NCI-H1417 (cell line): ENCODE measurements at regions not wholly inside any gene's neighbourhood (a gene's known extent, or its start where the extent isn't known, plus 50 kb on each side); places are given as distances from the start of the nearest gene placed in this dataset.
"Not testable (repeated sequence)": the region's sequence is repeated elsewhere in the genome, so short reads cannot be mapped to it uniquely, and the experiment has no call there.

Experiments
- DNase-seq, 3 experiments: peaks; one replicate each; lab custom pipeline; 2025; lab: John Stamatoyannopoulos, UW

- DNase-seq = no peak
Observed at GRCh38 chr5:112112346-112112745, 306.7 kb downstream of the EPB41L4A start.

GRCh38 chr5:112109331-112110007 lies 309.6 kb downstream of the EPB41L4A start:
- DNase-seq = peak in 1 of 3 experiments; percentile 3

- no peak for DNase-seq
Observed at GRCh38 chr5:112106878-112107277, 312.2 kb downstream of the EPB41L4A start.

- no peak for DNase-seq
Observed at GRCh38 chr5:112097768-112098167, 321.3 kb downstream of the EPB41L4A start.

- no peak for DNase-seq
Observed at GRCh38 chr5:112087222-112087621, 330.2 kb upstream of the NREP start.

- no peak for DNase-seq
Observed at GRCh38 chr5:112086740-112087139, 329.7 kb upstream of the NREP start.

- DNase-seq = no peak
Observed at GRCh38 chr5:112084149-112084548, 327.2 kb upstream of the NREP start.

GRCh38 chr5:112083623-112084022 lies 326.6 kb upstream of the NREP start:
- DNase-seq = no peak

- DNase-seq = no peak
Observed at GRCh38 chr5:112077180-112077579, 320.2 kb upstream of the NREP start.

- DNase-seq = no peak
Observed at GRCh38 chr5:112070022-112070421, 313.0 kb upstream of the NREP start.

- DNase-seq = no peak
Observed at GRCh38 chr5:112069329-112069728, 312.3 kb upstream of the NREP start.

- no peak for DNase-seq
Observed at GRCh38 chr5:112068593-112068992, 311.6 kb upstream of the NREP start.

GRCh38 chr5:112065781-112066180 lies 308.8 kb upstream of the NREP start:
- no peak for DNase-seq

- no peak for DNase-seq
Observed at GRCh38 chr5:112064956-112065355, 308.0 kb upstream of the NREP start.

- no peak for DNase-seq
Observed at GRCh38 chr5:112064271-112064701, 307.3 kb upstream of the NREP start.

- DNase-seq = no peak
Observed at GRCh38 chr5:112063856-112064255, 306.9 kb upstream of the NREP start.

- no peak for DNase-seq
Observed at GRCh38 chr5:112063191-112063590, 306.2 kb upstream of the NREP start.

GRCh38 chr5:112062181-112062580 lies 305.2 kb upstream of the NREP start:
- no peak for DNase-seq

- no peak for DNase-seq
Observed at GRCh38 chr5:112061666-112062065, 304.7 kb upstream of the NREP start.

- no peak for DNase-seq
Observed at GRCh38 chr5:112059579-112060135, 302.7 kb upstream of the NREP start.

GRCh38 chr5:112049738-112050137 lies 292.7 kb upstream of the NREP start:
- DNase-seq = no peak

GRCh38 chr5:112036206-112036605 lies 279.2 kb upstream of the NREP start:
- no peak for DNase-seq

- DNase-seq = no peak
Observed at GRCh38 chr5:112034421-112034979, 277.5 kb upstream of the NREP start.

GRCh38 chr5:112026879-112027278 lies 269.9 kb upstream of the NREP start:
- not testable (repeated sequence) for DNase-seq
